GM21619 (cell line): ENCODE measurements at regions not wholly inside any gene's neighbourhood (a gene's known extent, or its start where the extent isn't known, plus 50 kb on each side); places are given as distances from the start of the nearest gene placed in this dataset.

Source experiments
- ATAC-seq: cut with Tn5 transposase; IDR thresholded peaks from one replicate; pipeline ENCODE4 v1.9.1; 2021; ENCODE audit not compliant: unreplicated experiment

- ATAC-seq: no peak
Measured at GRCh38 chr1:82266351-82266750, 465.6 kb downstream of the ADGRL2 start.

- no peak for ATAC-seq
Measured at GRCh38 chr1:82265436-82265835, 464.7 kb downstream of the ADGRL2 start.

DNA sequence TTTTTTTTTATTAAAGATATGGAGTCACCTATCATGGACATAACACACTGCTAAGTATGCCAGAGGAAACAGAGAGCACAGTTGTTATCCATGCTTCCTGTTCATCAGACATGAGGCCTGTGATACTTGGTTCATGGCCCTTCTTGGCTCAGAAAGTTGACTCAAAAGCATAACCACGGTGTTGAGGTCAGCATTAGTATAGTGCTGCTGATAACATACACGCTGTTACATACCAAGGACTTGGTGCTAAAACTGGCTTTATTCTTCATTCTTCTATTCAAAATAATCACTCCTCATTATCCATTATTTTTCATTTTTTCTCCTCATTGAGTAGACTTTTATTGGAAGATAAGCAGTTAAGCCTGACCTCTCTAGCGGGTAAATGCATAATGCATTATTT, 464.1 kb downstream of the ADGRL2 start:
- no peak for ATAC-seq

GRCh38 chr1:82263396-82263795, 462.7 kb downstream of the ADGRL2 start:
- no peak for ATAC-seq

DNA sequence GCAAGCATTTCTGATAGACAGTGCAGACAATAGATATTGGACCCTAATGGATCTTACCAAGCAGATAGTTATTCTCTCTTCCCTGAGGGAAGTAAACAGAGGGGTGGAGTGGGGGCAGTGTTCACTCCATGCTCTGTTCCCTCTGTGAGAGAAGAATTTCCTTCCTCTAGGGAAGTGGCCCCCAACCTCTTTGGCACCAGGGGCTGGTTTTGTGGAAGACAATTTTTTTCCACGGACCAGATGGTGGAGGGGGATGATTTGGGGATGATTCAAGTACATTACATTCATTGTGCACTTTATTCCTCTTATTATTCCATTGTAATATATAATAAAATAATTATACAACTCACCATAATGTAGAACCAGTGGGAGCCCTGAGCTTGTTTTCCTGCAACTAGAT, 459.9 kb downstream of the ADGRL2 start:
- no peak for ATAC-seq

DNA sequence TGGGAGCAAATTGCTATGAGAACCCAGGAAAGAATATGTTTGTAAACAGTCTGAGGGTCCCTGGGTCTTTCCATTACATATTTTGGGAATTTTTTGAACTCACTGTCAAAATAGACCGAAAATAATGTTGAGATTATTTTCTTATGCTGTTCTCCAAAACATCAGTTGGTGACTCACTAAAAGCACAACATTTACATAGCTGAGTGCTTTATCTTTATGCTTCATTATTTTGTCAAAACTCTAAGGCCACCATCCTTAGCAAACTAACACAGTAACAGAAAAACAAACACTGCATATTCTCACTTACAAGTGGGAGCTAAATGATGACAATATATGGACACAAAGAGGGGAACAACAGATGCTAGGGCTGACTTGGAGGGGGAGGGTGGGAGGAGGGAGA, 459.3 kb downstream of the ADGRL2 start:
- no peak for ATAC-seq

- no peak for ATAC-seq
Measured at GRCh38 chr1:82258887-82259286, 458.2 kb downstream of the ADGRL2 start.

DNA sequence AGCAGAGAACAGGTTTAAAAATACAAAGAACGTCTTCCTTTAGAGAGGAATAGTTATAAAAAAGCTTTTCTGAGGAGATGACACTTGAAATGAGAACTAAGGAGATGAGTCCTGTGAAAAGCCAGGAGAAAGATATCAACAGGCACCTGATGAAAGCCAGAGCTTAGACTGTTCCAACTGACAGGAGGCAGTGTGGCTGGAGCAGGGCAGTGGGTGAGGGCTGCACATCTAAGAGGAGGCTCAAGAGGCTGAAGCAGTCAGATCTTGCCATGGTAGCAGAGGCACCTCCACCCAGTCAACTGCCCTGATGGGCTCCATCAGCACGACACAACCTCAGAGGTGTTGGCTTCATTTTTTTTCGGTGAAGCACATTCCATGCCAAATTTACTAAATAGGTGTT, 445.3 kb downstream of the ADGRL2 start:
- ATAC-seq: no peak

- ATAC-seq: no peak
Measured at GRCh38 chr1:82245345-82246014, 444.7 kb downstream of the ADGRL2 start.

- no peak for ATAC-seq
Measured at GRCh38 chr1:82240571-82240970, 439.8 kb downstream of the ADGRL2 start.

DNA sequence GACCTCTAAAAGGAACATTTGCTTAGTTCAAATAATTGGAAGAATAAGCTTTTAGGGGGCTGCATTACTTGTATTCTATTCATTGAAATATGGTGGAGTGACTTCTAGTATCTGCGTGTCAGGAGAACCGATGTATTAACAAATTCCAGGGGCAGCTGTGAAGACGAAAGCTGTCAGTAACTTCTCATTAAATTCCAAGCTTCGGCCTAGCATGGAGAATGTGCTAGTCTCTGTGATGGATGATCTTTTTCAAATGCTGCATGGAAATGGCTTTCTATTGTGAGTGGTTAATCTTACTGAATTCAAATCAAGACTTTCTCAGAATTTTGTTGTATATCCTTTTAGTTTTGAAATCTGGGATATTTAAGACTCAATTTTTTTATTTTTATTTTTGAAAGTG, 429.9 kb downstream of the ADGRL2 start:
- ATAC-seq: no peak

- ATAC-seq: no peak
Measured at GRCh38 chr1:82227306-82228095, 426.8 kb downstream of the ADGRL2 start.

GRCh38 chr1:82226186-82226505, 425.4 kb downstream of the ADGRL2 start:
- ATAC-seq: no peak

DNA sequence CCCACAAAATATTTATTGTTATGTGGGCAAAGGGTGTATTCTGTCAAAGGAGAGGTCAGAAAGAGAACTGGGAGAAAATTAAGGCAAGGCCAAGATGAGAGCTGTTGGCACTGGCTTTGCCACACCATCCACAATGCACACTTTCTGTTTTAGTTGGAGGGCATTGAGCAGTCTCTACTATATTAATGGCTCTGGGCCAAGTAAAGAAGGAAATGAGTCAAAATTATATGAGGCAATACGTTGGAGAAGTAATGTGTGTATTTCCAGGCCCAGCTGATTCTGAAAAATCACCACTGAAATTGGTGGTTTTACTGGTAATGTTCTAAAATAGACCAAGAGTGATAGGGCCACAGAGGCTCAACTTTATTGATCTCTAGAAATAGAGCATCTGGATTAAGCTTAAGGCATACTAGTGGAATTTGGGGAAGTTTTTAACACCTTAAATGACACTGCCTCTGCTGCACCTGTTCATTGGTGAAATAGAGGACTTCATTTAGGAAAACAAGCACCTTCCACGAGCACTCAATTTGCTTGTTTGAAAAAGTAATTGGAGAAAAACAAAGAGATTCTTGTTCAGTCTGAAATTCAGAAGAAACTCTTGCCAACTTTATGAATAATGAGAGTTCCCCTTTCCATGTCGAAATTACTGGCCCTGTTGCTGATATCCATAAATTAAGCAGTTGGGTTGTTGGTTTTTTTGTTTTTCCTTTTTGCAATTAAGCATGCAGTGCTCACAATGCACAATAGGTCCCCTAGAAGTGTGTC, 424.9 kb downstream of the ADGRL2 start:
- no peak for ATAC-seq

DNA sequence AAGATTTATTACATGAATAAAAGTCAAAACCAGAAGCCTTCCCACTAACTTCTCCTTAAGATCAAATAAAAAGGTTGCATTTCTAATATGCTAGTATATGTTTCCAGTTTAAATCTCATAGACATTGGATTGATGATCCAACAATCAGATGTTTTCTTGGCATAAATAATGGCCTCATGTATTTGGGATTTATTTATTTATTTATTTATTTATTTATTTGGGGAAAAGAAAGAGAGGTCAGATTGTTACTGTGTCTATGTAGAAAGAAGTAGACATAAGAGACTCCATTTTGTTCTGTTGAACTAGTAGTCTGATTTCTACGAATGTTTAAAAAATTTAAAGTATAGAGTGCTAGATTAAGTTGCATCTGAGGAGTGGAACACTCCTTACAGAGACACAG, 422.4 kb downstream of the ADGRL2 start:
- ATAC-seq: no peak

GRCh38 chr1:82221721-82222120, 421.0 kb downstream of the ADGRL2 start:
- no peak for ATAC-seq

DNA sequence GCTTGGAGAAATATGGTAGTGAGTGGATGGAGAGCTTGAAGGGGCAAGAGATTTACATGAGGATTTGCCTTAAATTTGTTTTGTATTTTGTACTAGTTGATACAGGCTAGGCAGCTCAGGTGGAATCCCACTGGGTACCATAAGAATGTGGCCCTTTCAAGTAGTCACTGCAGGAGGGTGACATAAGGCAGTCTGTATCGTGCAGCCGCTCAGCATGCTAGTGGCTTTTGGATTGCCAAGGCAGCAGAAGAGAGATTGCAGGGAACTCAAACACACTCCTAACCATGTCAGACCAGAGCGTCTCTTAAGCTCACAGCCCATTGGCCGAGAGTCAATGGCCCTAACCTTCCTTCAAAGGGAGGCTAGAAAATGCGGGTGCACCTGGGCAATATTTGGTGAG, 420.0 kb downstream of the ADGRL2 start:
- no peak for ATAC-seq

- no peak for ATAC-seq
Measured at GRCh38 chr1:82219841-82220240, 419.1 kb downstream of the ADGRL2 start.

DNA sequence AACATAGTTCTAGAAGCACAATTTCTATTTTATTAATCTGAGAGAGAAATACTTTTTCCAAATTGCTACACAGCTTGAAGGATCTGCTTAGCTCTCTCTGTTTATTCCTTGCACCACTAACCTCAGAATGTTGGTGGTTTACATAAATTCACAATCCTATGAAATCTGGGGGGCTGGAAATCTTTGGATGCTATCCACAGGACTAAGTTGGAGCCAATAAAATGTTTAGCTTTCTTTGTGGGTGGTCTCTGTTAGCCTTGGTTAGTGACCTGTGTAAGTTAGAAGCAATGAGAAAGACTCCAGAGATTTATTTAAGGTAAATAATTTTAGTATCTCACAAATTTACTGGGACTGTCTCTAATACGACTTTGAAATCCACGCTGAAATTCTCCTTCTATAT, 418.1 kb downstream of the ADGRL2 start:
- no peak for ATAC-seq

GRCh38 chr1:82215853-82216175, 415.1 kb downstream of the ADGRL2 start:
- no peak for ATAC-seq

DNA sequence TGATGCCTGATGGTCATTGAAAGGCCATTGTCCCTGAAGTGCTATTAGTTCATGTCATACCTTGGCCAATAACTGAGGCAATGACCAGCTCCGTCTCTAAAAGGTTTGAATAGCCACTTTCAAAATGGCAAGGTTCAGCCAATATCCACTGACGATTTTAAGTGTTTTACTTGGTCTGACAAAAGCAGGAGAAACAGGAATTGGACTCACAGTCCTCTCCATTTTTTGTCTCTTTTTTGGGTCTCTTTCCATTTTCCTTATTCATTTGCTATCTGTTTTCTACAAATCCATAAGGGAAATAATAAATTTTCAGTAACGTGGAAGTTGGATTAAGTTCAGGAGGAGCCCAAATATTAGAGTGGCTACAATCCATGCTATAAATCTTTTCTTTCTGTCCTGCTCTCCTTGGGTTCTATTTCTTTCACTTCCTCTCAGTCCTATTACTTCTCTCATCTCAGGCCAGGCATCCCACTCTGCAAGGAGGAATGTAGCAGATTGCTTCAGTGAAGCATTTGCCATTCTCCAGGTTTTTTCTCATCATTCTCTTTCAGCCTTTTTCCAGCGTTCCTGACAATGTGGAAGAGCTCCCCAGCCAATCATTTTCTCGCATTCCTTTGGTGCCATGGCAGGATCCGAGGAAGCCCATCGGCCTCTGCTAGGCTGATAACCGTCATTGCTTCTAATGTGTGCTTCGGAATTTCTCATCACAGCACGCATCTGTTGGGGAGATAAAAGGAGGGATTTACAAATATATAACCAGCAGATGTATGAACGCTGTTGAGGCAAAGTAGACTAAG, 414.5 kb downstream of the ADGRL2 start:
- no peak for ATAC-seq
